ENCODE measurements at regions not wholly inside any gene's neighbourhood (a gene's known extent, or its start where the extent isn't known, plus 50 kb on each side); places are given as distances from the start of the nearest gene placed in this dataset.

- TF ChIP-seq, protein P1, sequence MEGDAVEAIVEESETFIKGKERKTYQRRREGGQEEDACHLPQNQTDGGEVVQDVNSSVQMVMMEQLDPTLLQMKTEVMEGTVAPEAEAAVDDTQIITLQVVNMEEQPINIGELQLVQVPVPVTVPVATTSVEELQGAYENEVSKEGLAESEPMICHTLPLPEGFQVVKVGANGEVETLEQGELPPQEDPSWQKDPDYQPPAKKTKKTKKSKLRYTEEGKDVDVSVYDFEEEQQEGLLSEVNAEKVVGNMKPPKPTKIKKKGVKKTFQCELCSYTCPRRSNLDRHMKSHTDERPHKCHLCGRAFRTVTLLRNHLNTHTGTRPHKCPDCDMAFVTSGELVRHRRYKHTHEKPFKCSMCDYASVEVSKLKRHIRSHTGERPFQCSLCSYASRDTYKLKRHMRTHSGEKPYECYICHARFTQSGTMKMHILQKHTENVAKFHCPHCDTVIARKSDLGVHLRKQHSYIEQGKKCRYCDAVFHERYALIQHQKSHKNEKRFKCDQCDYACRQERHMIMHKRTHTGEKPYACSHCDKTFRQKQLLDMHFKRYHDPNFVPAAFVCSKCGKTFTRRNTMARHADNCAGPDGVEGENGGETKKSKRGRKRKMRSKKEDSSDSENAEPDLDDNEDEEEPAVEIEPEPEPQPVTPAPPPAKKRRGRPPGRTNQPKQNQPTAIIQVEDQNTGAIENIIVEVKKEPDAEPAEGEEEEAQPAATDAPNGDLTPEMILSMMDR (IDR thresholded peaks at IDR 0.05): no peak
- TF ChIP-seq POLR2A (IDR thresholded peaks at IDR 0.05): no peak
Measured at GRCh38 chr12:34335819-34336262, 313.5 kb downstream of the ALG10 start.
